Islet of Langerhans (tissue), 1 donor: ENCODE measurements at regions not wholly inside any gene's neighbourhood (a gene's known extent, or its start where the extent isn't known, plus 50 kb on each side); places are given as distances from the start of the nearest gene placed in this dataset.

Experiments used
- FAIRE-seq: peaks from one replicate; lab custom pipeline; 2011; peaks lifted over from hg19 to GRCh38; lab: Jason Lieb, UNC

DNA sequence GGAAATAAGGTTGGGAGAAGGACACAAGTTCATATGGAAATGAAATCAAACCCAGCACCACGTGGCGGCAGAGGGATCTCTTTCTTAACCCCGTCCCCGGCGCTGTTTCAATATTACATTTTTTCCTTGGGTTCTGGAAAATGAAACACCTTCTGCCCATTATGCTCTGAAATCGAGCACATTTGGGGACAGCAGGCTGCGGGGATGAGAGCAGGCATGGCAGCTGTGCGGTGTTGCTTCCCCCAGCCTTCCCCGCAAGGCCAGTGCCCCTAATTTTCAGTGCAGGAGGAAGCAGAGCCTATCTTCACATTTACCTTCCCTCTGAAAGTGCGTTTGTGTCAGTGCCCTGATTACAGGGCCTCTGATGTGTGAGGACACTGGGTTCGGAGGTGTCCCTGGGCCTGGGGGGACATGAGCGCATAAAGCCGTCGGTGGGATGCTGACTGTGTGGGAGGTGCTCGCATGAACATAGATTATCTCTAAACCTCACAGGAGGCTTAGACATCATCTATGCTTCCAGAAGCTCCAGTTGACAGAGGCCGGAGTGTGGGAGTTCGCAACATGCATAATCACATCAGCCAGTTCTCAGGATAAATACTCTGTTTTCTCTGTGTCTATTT lies 921.3 kb downstream of the BRD1 start:
- no peak for FAIRE-seq

DNA sequence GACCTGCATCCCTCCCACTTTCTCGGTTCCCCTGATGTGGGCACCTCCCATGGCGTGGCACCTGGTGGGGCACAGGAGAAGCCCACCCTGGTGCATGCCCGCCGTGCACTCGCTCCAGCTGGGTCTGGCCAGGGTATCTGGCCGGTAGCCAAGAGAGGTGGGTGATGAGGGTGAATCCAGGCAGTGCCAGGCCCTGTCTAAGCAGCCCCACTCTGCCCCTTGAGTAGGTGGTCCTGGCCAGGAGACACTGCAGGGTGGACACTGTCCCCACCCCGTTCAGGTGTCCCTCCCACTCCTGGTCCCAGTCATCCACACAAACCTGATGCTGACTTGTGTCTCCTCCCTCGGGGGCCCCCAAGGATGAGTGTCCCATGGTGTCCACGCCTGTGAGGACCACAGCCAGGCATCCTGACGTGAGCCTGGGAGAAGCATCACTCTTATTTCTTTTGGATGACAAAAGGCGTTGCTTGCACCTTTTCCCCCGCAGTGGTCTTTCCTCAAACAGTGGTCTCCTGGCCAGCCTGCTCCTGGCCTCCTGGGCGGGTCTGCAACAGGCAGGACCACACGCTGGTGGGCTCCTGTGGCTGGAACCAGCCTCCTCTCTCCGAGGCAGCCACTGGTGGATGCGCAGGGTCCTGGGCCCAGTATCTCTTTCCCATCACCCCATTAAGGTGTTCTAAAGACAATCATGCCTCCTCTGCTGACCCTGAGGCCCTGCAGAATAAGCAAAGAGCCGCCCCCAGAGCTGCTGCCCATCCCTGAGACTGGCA lies 922.3 kb downstream of the BRD1 start:
- FAIRE-seq, result no peak

DNA sequence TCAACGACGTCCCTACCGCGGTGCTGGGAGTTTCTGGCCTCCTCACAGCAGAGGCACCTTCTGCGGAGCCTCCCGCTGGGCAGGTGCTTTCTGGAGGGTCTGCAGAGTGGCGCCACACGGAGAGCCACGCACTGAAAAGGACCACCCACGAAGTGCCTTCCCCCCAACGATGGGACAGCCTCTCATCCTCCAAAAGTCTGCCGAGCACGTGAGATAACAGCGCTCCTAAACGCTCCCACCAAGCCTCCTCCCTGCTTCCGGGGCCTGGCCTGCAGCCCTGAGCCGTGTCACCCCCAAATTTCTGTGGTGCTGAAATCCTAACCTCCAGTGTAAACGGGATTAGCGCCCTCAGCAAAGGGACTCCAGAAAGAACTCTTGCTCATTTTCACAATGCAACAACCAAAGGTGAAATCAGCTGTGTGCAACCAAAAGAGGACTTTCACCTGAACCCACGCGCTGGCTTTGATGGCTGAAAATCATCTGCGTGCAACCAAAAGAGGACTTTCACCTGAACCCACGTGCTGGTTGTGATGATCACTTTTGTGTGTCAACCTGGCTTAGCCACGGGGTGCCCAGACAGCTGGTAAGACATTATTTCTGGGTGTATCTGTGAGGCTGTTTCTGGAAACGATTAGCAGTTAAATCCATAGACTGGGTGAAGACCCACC lies 924.6 kb downstream of the BRD1 start:
- no peak for FAIRE-seq

DNA sequence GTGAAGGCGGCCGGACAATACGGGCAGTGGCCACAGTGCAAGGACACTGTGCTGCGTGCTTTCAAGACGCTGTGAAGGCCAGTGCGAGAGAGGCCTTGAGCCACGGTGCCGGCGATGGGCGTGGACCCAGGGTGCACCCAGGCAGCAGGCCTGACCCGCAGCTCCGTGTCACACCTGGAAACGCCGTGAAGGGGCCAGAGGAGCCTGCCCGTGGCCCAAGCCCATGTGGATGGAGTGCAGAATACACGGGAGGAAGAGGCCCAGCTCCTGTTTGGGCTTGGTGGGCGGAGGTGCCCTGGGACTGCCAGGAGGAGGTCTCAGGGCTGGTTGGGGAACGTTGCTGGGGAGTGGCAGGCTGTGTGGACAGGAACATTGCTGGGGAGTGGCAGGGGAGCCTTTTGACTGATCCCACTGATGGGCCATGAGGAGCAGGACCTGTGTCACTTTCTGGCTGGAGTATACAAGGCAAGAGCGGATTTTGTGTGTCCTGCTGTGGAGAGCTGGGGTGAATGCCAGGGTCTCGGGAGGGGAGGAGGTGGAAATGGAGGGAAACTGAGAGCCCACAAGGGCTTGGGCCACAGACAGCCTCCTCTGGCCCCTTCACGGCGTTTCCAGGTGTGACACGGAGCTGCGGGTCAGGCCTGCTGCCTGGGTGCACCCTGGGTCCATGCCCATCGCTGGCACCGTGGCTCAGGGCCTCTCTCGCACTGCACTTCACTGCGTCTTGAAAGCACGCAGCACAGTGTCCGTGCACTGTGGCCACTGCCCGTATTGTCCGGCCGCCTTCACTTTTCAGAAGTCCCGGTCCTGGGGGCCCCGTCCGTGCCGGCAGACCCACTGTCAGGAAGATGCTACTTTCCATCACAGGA lies 925.4 kb downstream of the BRD1 start:
- no peak for FAIRE-seq

DNA sequence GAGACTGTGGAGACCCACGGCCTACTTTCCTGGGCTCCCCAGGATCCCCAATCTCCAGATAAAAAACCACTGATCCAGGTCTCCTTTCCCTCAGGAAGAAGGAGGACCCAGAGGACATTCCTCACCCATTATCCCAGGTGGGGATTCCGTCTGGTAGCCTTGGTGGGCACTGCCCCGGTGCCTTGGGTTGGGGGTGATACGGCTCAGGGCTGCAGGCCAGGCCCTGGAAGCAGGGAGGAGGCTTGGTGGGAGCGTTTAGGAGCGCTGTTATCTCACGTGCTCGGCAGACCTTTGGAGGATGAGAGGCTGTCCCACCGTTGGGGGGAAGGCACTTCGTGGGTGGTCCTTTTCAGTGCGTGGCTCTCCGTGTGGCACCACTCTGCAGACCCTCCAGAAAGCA lies 926.3 kb downstream of the BRD1 start:
- FAIRE-seq, result no peak

DNA sequence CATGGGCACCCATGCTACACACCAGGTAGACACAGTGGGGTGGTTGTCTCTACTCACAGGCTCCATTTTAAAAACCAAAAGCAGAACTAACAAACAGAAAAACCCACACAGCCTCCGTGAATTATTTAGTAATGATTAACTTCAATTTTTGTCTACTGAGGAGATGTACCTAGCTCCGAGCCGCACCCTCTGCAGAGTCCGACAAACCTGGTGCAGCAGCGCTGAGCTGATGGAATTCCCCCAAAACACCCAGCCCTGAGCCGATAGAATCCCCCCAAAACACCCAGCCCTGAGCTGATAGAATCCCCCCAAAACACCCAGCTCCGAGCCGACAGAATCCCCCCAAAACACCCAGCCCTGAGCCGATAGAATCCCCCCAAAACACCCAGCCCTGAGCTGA lies 927.0 kb downstream of the BRD1 start:
- no peak for FAIRE-seq

DNA sequence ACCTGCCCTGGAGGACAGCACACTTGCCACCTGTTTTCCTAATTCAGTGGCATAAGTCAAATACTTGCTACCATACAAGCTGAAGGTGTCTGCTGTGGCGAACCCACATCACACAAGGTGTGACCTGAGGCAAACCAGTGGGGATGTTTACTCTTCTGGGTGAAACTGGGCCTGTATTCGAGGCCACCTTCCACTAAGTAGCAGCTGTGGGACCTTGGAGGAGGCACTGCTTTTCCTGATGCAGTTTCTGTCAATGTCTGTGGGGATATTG lies 927.4 kb downstream of the BRD1 start:
- no peak for FAIRE-seq

DNA sequence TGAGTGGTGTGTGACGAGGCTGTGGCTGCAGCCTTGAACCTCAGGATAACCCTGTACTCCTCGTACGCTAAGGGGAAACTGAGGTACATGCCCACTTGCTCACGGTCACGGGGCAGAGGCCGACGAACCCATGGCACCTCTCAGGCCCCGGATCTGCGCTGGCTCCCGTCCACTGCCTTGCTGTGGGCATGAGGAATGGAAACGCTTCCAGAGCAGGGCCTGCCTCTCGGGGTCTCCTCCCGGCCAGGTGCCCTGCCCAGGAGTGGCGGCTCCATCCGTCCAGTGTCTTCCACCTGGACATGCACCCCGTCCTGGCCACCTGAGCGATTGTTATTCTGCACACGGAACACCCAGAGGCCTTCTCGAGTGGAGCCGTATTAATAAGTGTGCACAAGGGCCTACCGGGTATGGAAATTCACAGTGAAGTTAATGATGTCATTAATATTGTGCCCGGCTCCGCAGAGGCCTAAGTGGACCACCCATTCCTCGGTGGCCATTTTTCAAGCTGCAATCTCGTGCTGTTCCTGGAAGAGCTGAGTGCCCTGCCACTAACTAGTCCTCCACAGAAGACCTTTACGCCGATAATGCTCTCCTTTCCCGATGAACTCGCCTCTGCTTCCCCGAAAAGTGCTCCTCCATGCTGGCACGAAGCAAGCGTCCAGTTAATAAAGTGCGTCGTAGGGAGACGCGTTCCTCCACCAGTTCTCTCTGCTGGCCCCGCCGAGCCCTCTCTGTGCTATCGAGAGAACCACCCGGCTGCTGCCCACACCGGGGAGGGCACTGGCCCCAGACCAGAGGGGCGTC lies 927.9 kb downstream of the BRD1 start:
- FAIRE-seq, result no peak

DNA sequence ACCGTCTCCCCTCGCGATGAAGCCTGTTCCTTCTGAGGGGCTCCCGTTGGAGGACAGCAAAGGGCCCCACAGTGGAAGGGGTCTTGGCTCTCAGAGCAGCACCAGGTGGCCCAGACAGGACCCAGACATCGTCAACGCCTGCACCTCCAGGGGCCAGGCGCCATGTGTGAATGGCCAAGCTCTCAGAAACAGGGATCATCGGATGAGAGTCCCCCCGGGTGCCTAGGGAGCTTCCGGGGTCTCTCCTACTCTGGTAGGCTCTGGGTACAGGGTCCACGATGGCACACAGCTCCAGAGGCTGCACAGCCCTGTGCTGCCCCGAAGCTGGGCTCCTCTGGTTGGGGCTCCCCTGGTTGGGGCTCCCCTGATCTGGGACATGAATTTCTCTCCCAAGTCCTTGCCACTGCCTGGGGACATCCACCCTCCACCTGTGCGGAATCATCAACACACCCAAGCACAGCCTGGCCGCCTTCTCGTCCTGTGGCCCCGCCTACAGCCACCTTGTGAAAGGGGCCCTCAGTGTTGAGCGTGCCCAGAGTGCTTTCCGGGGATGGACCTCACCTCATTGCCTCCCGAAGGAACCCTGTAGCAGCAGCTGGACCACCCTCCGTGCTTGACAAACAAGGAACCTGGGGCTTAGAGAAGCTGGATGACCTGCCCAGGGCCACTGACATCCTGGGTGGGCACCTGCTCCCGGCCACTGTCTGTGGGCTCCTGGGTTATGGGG lies 929.0 kb downstream of the BRD1 start:
- FAIRE-seq, result no peak

DNA sequence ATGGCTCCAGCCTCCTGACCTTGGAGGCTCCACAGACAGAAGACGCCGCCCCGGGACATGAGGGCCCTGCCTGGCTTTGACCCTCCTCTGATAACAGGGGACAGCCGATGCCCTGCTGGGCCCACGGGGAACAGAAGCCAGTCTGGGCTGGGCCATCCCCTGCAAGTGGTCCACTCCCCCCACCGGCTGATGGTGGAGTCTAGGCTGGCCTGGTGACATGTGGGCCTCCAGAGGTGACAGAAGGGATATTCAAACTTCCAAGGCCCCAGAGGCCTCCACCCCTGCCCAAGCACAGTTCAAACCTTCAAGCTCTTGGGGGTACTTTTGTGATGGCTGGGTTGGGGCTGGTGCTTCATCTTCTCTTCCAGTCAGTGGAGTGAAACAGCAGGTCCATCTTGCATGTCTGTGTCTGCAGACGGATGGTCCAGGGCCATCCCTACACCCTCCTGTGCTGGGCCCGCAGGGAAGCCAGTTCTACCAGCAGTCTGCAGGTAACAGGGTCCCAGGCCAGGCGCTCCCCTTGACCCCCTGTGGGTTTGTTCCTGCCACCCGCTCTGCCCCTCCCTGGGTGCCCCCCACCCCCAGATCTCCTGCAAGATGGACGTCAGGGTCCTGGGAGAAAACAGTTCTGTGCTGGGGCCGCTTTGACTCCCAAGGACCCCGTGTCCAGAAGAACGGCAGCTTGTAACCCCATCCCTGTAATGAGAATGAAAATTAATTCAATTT lies 929.9 kb downstream of the BRD1 start:
- no peak for FAIRE-seq

DNA sequence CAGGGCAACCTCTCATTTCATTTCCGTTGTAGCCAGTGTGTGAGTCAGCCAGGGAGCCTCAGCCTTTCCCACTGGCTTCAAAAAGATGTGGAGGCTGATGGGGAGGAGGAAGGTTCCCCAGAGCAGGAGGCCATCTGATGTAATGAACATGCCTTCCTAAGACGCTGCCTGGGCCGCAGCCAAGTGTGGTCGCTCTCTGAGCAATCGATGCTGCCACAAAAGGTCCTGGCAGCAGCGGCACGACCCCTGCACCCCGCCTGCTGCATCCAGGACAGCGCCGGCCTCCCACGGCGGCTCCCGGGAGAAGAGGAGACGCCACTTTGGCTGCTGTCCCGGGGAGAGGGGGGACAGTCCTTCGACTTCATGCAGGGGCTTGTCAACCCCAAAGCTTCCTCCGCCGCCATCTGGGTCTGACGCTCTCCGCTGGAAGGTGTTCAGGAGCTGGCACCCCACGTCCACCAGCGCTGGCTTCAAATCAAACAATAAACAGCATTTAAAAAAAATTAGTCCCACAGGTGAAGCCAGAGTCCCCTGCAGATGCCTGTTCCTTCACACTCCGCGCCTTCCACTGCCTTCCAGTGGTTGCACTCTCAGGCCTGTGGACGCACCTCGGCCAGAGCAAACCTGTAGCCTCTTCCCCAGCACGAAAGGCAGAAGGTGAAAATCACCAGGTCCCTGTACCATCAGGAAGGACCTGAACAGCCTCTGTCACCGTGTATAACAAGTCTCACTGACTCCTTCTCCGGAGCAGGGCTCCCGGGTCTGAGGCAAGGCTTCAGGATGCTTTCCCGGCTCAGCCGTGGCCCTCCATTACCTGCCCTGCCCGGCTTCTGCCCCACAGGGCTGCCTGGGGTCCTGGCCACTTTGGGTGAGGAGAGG lies 930.7 kb downstream of the BRD1 start:
- no peak for FAIRE-seq

DNA sequence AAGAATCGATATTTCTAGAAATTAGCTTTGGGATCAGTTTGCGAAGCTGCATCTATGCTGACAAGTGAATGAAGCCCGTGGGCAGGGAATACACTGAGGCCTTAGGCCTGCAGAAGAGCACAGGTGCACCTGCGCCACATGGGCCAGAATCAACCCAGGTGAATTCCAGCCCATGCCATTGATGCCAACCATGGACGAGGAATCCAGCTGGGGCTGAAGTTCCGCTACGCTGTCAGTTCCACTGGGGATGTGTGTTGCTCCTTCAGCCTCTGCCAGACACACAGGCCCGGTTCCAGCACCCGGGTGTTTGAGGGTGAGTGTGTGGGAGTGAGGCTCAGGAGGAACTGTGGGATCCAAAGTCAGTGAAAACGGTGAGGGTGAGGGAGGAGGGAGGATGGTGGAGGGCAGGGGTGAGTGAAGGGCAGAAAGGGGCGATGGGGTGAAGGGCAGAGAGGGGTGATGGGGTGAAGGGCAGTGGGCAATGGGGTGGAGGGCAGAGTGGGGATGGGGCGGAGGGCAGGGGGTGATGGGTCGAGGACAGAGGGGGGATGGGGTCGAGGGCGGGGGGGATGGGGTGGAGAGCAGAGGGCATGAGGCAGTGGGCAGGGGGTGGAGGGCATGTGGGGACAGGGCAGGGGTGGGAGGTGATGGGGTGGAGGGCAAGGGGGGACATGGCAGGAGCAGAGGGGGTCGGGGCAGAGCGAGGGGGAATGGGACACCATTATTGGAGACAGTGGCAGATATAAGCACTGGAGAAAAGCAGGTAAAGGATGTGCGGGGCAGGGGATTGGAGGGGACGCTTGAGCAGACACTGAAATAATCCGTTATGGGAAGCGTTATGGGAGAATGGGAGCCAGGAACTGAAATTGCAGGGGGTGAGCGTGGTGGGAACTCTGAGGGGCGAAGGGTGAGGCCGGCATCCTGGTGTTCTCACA lies 931.6 kb downstream of the BRD1 start:
- FAIRE-seq, result no peak

DNA sequence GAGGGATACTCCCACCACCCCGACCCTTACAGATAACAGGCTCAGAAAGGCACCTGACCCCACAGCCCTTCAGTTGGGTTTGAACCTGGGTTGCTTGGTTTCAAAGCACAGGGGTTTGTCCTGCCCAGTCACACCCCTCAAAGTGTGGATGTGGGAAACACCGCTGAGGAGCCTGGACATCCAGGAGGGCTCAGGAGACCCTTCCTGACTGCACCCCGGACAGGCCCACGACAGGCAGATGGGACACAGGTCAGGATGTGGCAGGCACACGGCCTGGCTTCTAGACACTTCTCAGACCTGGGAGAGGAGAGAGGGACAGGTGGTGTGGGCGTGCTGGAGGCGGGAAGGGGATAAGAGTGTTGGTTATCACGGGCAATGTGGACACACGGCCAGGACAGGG lies 932.3 kb downstream of the BRD1 start:
- FAIRE-seq, result no peak

DNA sequence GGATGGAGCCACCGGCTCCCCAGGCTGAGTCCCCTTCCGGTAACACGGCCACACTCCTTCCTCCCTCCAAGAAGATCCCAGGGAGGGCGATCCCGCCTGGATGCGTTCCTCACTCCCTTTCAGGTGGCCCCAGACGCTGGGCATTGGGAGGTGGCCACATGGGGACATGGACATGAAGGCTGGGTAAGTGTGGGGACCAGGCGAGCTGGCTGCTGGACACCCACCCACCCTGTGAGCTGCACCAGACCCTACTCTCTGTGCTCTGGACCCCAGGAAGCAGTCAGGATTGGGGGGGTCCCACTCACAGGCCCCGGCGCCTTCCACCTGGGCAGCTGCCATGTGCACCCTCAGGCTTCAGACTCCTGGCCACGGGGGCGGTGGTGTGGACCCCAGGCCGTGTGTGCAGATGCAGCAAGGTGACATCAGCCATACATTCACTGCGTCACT lies 932.8 kb downstream of the BRD1 start:
- no peak for FAIRE-seq

DNA sequence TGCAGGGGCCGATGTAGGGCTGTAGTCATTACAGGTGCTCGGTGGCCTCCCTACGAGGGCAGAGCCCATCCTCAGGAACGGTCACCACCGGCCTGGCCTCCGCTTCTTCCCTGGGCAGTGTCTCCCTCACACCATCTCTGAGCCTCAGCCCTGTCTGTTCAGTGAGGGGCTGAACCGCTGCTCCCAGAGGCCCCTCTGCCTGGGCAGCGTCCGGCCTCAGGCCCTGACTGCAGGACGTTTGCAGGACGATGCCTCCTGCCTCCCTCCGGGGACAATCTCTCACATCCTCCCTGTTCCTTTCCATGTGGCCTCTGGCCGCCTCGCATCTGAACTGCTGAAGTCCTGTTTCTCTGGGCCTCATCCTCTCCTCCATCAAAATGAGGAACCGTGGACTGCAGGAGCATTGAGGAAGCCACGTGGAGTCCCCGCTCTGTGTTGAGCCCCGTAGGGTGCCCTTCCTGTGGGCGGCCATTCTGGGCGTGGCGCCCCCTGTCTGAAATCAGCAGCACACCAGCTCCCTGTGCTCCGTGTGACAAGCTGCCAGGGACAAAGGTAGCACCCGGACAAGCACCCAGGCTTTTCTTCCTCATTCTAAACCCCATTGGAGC lies 933.5 kb downstream of the BRD1 start:
- FAIRE-seq, result no peak

DNA sequence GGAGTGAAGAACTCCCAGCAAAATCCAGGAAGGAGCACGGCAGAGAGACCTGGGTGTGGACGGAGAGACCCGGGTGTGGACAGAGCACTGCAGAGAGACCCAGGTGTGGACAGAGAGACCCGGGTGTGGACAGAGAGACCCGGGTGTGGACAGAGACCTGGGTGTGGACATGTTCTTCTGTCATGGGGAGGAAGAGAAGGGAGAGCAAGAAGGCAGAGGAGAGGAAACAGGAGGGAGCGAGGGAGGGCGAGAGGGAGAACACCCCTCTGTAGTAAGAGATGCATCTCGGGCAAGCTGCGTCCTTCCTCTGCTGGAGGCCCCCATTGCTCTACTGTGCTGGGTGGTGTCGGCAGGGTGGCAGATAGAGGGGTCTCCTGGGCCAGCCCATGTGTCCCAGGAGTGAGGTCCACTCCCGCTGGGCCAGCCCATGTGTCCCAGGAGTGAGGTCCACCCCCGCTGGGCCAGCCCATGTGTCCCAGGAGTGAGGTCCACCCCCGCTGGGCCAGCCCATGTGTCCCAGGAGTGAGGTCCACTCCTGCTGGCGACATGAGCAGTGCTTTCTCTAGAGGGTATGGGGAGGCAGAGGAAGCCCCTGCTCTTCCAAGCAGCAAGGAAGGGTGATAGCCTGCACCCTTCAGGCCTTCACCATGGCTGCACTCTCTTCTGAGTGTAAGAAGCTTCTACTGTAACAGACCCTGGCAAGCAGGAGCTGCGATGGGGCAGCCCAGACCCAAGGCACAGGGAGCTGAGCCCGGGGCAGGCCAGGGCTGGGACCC lies 934.2 kb downstream of the BRD1 start:
- no peak for FAIRE-seq

DNA sequence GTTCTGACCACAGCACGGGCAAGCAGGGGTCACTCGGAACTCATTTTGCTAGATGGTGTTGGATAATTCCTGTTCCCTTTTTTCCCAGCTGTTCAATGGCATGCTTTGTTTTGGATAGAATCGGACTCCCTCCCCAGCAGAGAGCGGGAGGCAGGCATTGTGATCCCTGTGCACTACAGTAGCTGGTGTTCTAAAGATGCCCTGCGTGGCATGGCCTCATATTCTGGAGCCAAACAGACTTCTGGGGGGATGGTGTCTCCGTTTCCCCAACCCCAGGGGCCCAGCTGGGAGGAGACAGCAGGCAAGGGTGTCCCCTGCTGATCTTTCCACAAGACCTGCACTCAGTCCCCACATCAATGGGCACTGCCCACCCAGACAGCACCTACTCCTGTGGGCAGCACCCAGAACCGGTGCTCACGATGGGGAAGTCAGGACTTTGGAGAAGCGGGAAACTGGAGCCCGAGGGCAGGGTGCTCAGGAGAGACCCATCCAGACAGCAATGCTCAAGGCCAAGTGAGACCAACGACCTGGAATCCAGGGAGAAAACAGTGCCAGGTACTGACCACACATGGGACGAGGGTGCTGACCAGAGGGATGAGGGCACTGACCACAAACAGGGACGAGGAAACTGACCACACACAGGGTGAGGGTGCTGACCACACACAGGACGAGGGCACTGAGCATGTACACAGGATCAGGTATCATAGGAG lies 934.9 kb downstream of the BRD1 start:
- no peak for FAIRE-seq
